OCI-LY1 (cell line): ENCODE measurements at regions not wholly inside any gene's neighbourhood (a gene's known extent, or its start where the extent isn't known, plus 50 kb on each side); places are given as distances from the start of the nearest gene placed in this dataset.

ENCODE experiments used
- EZH2 ChIP-seq: fragments of 200-600 bp; sonication (generic), shearing (Covaris generic); IDR thresholded peaks from 2 replicates; pipeline ENCODE4 v1.8.0; 2017; ENCODE audit warnings: borderline replicate concordance, mixed run types, mild to moderate bottlenecking, antibody characterized with exemption, low read length, moderate library complexity, mixed read lengths
- TF ChIP-seq, protein P1 (sequence below): fragments of 200-600 bp; sonication (generic), shearing (Covaris generic); IDR thresholded peaks from 2 replicates; pipeline ENCODE4 v1.5.1; 2017; ENCODE audit warnings: mild to moderate bottlenecking, antibody characterized with exemption, low read length, moderate library complexity, mixed read lengths

DNA sequence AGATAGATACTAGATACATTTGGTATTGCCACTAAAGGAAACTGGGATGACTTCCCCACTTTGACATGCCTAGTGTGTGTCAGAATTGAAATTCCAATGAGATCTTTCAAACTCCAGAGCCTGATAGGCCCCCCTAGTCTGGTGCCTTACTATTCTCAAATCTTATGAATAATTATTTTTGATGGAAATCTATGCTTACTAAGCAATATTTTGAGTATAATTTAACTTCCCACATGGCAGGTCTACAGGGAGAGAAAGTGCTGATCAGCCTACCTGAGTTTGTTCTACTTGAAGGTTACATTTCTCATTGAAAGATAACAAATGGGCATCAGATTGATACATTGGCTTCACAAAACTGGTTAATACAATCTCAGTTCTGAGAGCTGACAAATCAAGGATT, 415.7 kb upstream of the BOD1L1 start:
- TF ChIP-seq, protein P1, sequence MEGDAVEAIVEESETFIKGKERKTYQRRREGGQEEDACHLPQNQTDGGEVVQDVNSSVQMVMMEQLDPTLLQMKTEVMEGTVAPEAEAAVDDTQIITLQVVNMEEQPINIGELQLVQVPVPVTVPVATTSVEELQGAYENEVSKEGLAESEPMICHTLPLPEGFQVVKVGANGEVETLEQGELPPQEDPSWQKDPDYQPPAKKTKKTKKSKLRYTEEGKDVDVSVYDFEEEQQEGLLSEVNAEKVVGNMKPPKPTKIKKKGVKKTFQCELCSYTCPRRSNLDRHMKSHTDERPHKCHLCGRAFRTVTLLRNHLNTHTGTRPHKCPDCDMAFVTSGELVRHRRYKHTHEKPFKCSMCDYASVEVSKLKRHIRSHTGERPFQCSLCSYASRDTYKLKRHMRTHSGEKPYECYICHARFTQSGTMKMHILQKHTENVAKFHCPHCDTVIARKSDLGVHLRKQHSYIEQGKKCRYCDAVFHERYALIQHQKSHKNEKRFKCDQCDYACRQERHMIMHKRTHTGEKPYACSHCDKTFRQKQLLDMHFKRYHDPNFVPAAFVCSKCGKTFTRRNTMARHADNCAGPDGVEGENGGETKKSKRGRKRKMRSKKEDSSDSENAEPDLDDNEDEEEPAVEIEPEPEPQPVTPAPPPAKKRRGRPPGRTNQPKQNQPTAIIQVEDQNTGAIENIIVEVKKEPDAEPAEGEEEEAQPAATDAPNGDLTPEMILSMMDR, result no peak
- TF ChIP-seq EZH2, result no peak
